OCI-LY3 (cell line): ENCODE measurements at regions not wholly inside any gene's neighbourhood (a gene's known extent, or its start where the extent isn't known, plus 50 kb on each side); places are given as distances from the start of the nearest gene placed in this dataset.

Experiments
- H2AFZ ChIP-seq: fragments of 200-600, 300-600 bp; shearing (Covaris generic); 2 replicates; pipeline ENCODE4 v1.6.0; 2014; ENCODE audit warnings: antibody characterized with exemption, low read depth, low read length
- H3K27ac ChIP-seq: fragments of 200-600, 300-600 bp; sonication (generic); 2 replicates; pipeline ENCODE4 v1.5.1; 2014; ENCODE audit warnings: mild to moderate bottlenecking, low read length, moderate library complexity, mixed read lengths
- H3K27me3 ChIP-seq: fragments of 200-600, 300-600 bp; sonication (generic); 2 replicates; pipeline ENCODE4 v1.6.1; 2014; ENCODE audit warnings: low read depth, low read length, mixed read lengths
- H3K36me3 ChIP-seq: fragments of 200-600, 300-600 bp; sonication (generic); replicated peaks from 2 replicates; pipeline ENCODE3; 2014; ENCODE audit warnings: low read depth, low read length, mixed read lengths
- H3K4me1 ChIP-seq: fragments of 300-600, 200-600 bp; sonication (generic); 2 replicates; pipeline ENCODE4 v1.6.1; 2014; ENCODE audit warnings: low read length, mixed read lengths
- H3K4me2 ChIP-seq: fragments of 200-600, 300-600 bp; sonication (generic); 2 replicates; pipeline ENCODE4 v1.6.1; 2014; ENCODE audit warnings: low read length, mixed read lengths
- H3K4me3 ChIP-seq: fragments of 300-600, 200-600 bp; sonication (generic); 2 replicates; pipeline ENCODE4 v1.5.1; 2014; ENCODE audit warnings: antibody characterized with exemption, mild to moderate bottlenecking, low read length, moderate library complexity
- H3K79me2 ChIP-seq: fragments of 300-600, 200-600 bp; shearing (Covaris generic); 2 replicates; pipeline ENCODE4 v1.6.1; 2014; ENCODE audit warnings: mild to moderate bottlenecking, low read length, mixed read lengths
- H3K9ac ChIP-seq: fragments of 300-600, 200-600 bp; shearing (Covaris generic); 2 replicates; pipeline ENCODE4 v1.6.0; 2014; ENCODE audit warnings: mild to moderate bottlenecking, low read length, moderate library complexity
- H3K9me3 ChIP-seq: fragments of 200-600, 300-600 bp; shearing (Covaris generic); 2 replicates; pipeline ENCODE4 v1.6.1; 2014; ENCODE audit warnings: low read length, mixed read lengths; ENCODE audit not compliant: insufficient read depth
- H4K20me1 ChIP-seq: fragments of 200-600, 300-600 bp; sonication (generic); 2 replicates; pipeline ENCODE4 v1.6.1; 2016; ENCODE audit warnings: low read length, mixed read lengths; ENCODE audit not compliant: insufficient read depth
- CTCF ChIP-seq: fragments of 200-600, 300-600 bp; sonication (generic); IDR thresholded peaks from 2 replicates; pipeline ENCODE4 v1.5.1; 2014; ENCODE audit warnings: antibody characterized with exemption, low read length, low read depth
- EZH2phosphoT487 ChIP-seq: fragments of 200-600 bp; shearing (Covaris generic); IDR thresholded peaks from 2 replicates; pipeline ENCODE4 v1.6.1; 2018; ENCODE audit warnings: antibody characterized with exemption, mixed run types, low read depth

DNA sequence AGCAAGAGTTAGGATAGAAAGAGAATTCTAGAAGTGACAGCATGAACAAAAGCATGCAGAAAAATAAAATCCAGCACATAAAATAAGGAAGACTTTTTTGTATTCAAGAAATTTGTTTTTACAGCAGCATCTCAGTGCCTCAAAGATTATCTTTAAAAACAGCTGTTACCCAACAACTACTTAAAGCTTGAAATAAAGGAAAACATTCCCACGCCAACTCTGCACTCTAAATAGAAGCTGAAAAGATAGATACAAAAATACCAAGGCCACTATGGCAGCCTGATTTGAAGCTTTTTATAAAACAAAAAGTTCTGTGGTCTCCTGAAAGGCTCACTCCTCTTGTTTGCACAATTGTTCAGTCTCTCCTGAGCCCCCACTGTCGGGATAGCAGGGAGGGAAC lies 83.6 kb upstream of the LRRC55 start:
- no peak for TF ChIP-seq CTCF
- no peak for TF ChIP-seq EZH2phosphoT487
- Histone ChIP-seq H3K4me2 (no peak overlapping the region), H3K4me3 (no peak overlapping the region), H3K36me3 (no peaks in the 10 kb centered on the region), H3K79me2 (no peaks in the 10 kb centered on the region), H3K4me1 (peaks cover 11% of the 10 kb centered on the region), H4K20me1 (no peaks in the 10 kb centered on the region), H3K9ac (no peak overlapping the region), H3K9me3 (no peaks in the 10 kb centered on the region), H3K27ac (no peak overlapping the region), H3K27me3 (peaks cover 38% of the 10 kb centered on the region), H2AFZ (no peak overlapping the region)

DNA sequence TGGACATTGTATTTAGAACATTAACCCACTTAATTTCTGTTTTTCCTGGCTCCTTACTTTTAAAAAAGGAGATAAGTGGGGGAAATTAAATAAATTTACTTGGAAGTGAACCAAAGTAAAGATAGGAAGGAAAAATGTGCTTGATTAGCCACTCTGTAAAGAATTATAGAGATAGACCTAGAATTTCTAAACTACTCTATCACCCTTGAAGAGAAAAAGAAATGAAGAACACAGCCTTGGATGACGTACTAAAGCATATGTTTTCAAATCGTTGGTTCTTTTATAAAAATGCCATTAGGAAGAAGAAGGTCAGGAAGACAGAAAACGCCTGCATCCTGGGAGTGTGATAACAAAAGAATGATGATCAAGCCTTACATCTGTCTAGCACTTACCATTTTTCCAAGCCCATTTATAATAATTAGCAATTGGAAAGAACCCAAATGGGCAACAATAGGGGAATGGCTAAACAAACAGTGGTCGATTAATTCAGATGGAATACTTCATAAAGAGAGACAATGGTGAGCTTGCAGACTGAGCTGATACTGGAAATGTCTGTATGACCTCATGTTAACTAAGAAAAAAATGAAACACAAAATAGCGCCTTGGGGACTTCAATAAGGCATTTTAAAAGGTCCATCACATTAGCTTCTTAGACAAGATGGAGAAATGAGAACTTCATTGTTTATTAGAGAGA lies 81.0 kb upstream of the LRRC55 start:
- Histone ChIP-seq H2AFZ (no peak overlapping the region), H3K4me1 (peaks cover 2% of the 10 kb centered on the region), H3K9me3 (no peaks in the 10 kb centered on the region), H3K4me3 (no peak overlapping the region), H4K20me1 (no peaks in the 10 kb centered on the region), H3K79me2 (no peaks in the 10 kb centered on the region), H3K27ac (no peak overlapping the region), H3K4me2 (no peak overlapping the region), H3K9ac (no peak overlapping the region), H3K36me3 (no peaks in the 10 kb centered on the region), H3K27me3 (peaks cover 22% of the 10 kb centered on the region)
- no peak for TF ChIP-seq CTCF

GRCh38 chr11:57103899-57104605 lies 77.7 kb upstream of the LRRC55 start:
- Histone ChIP-seq H3K4me3 (no peak overlapping the region), H3K9me3 (no peaks in the 10 kb centered on the region), H3K79me2 (no peaks in the 10 kb centered on the region), H3K27me3 (peaks cover 13% of the 10 kb centered on the region), H3K9ac (no peak overlapping the region), H3K4me2 (no peak overlapping the region), H3K4me1 (no peaks in the 10 kb centered on the region), H4K20me1 (no peaks in the 10 kb centered on the region), H3K27ac (no peak overlapping the region), H2AFZ (no peak overlapping the region), H3K36me3 (no peaks in the 10 kb centered on the region)
- TF ChIP-seq EZH2phosphoT487 (no peak), CTCF (no peak)

GRCh38 chr11:57109331-57109730 lies 72.4 kb upstream of the LRRC55 start:
- no peaks in the 10 kb centered on the region for H3K79me2 ChIP-seq
- 0 out of 2 replicates have a peak, but pooled peaks cover 4% of the 10 kb centered on the region for H3K27me3 ChIP-seq
- TF ChIP-seq EZH2phosphoT487, result no peak
- TF ChIP-seq CTCF, result no peak
- H4K20me1 ChIP-seq, result no peaks in the 10 kb centered on the region
- no peaks in the 10 kb centered on the region for H3K36me3 ChIP-seq
- no peak overlapping the region for H3K4me3 ChIP-seq
- H2AFZ ChIP-seq, result no peak overlapping the region
- H3K9me3 ChIP-seq, result no peaks in the 10 kb centered on the region
- no peak overlapping the region for H3K9ac ChIP-seq
- H3K4me1 ChIP-seq, result no peaks in the 10 kb centered on the region
- no peak overlapping the region for H3K27ac ChIP-seq
- no peak overlapping the region for H3K4me2 ChIP-seq
